ENCODE measurements at regions not wholly inside any gene's neighbourhood (a gene's known extent, or its start where the extent isn't known, plus 50 kb on each side); places are given as distances from the start of the nearest gene placed in this dataset.

DNA sequence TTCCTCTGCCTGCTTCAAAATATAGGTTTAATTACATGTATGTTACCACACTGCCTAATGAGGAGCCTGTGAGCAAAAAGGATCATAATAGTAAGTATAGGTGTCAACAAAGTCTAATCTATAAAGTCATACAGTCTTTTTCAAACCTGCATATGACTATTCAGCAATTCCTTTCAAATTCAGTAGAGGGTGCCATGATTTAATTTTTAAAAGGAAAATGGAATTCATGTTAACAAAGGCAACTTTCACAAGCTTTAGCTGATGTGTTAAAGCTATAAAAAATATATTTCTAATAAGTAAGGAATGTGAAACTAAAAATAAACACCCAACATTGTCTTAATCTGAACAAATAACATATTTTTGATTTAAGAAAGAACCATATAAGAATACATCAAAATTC is 52.1 kb downstream of the MPP7 start:
- TF ChIP-seq, protein P1, sequence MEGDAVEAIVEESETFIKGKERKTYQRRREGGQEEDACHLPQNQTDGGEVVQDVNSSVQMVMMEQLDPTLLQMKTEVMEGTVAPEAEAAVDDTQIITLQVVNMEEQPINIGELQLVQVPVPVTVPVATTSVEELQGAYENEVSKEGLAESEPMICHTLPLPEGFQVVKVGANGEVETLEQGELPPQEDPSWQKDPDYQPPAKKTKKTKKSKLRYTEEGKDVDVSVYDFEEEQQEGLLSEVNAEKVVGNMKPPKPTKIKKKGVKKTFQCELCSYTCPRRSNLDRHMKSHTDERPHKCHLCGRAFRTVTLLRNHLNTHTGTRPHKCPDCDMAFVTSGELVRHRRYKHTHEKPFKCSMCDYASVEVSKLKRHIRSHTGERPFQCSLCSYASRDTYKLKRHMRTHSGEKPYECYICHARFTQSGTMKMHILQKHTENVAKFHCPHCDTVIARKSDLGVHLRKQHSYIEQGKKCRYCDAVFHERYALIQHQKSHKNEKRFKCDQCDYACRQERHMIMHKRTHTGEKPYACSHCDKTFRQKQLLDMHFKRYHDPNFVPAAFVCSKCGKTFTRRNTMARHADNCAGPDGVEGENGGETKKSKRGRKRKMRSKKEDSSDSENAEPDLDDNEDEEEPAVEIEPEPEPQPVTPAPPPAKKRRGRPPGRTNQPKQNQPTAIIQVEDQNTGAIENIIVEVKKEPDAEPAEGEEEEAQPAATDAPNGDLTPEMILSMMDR (IDR thresholded peaks at IDR 0.05), result peak in 2 of 3 donors; percentile 56 to 57
- TF ChIP-seq EP300 (IDR thresholded peaks at IDR 0.05), result no peak
- no peaks in the 10 kb centered on the region for H3K4me1 ChIP-seq (ENCODE audit: insufficient read depth)
- intact Hi-C loops (cut with DNase I), result loop anchor here (5.0 kb wide), 2 partner anchors 132 to 137 kb away; no protein-coding TSS in a partner anchor
- no peak overlapping the region for H3K27ac ChIP-seq
- H3K27me3 ChIP-seq, result no peaks in the 10 kb centered on the region
- H3K4me3 ChIP-seq, result no peak overlapping the region
- DNase-seq, result no peak
- H3K9me3 ChIP-seq, result no peaks in the 10 kb centered on the region
- no peaks in the 10 kb centered on the region for H3K36me3 ChIP-seq

DNA sequence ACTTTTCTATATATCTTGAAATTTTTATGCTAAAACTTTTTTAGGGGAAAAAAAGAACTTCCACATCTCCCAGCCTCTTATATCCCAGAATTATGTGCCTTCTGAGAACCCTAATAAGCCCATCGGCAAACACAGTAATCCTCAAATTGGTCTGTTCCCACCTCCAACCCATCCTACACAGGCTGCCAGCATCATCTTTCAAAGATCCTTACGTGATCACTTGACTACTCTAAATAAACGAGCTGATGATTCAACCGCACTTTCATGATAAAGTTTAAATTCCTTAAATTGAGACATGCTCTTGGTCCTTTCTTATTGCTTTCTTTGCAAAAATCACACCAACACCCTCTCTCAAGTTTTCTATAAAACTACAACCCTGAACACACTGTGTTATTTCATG is 52.5 kb downstream of the MPP7 start:
- no peak for TF ChIP-seq EP300 (IDR thresholded peaks at IDR 0.05)
- TF ChIP-seq POLR2A (IDR thresholded peaks at IDR 0.05), result no peak
- TF ChIP-seq, protein P1 (IDR thresholded peaks at IDR 0.05), result no peak
- H3K27ac ChIP-seq, result no peak overlapping the region

DNA sequence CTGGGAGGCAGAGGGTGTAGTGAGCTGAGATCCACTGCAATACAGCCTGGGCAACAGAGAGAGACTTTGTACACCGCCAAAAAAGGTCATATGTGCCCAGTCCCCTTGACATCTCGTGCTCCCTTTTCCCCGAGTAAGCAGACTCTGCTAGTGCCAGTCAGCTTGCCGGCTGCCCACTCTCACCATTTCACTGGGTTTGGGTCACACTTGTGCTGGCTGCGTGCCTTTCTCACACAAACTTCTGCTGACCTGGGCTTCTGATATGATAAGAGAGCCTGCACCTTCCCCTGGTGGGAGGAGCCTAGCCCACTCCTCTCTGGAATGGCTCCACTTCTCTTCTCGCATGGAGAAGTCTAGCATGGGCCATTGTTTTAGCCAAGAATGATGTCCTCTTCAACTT is 53.4 kb downstream of the MPP7 start:
- H3K4me3 ChIP-seq, result no peak overlapping the region
- H3K9me3 ChIP-seq, result no peaks in the 10 kb centered on the region
- H3K27me3 ChIP-seq, result no peaks in the 10 kb centered on the region
- H3K27ac ChIP-seq, result no peak overlapping the region
- no peaks in the 10 kb centered on the region for H3K4me1 ChIP-seq (ENCODE audit: insufficient read depth)
- WGBS, 3 donors, result 73 to 78% (median 74%) methylated on average over 6 of the region's 6 CpGs
- DNase-seq, result no peak
- intact Hi-C loops (cut with DNase I), result loop anchor here in 1 of 4 donors (5.0 to 10.0 kb wide), 2 partner anchors 65 to 128 kb away; no protein-coding TSS in a partner anchor
- TF ChIP-seq EP300 (IDR thresholded peaks at IDR 0.05), result no peak
- no peaks in the 10 kb centered on the region for H3K36me3 ChIP-seq

More for the DNA sequence above, 52.5 kb downstream of the MPP7 start:
- Histone ChIP-seq H3K27me3 (no peaks in the 10 kb centered on the region), H3K9me3 (no peaks in the 10 kb centered on the region), H3K4me1 (ENCODE audit: insufficient read depth) (no peaks in the 10 kb centered on the region), H3K4me3 (no peak overlapping the region), H3K36me3 (no peaks in the 10 kb centered on the region)
- DNase-seq, result no peak
- intact Hi-C loops (cut with DNase I), result loop anchor here (5.0 kb wide), 2 partner anchors 132 to 137 kb away; no protein-coding TSS in a partner anchor
- WGBS, 3 donors, result 34 to 50% (median 37%) methylated on average over 4 of the region's 4 CpGs

DNA sequence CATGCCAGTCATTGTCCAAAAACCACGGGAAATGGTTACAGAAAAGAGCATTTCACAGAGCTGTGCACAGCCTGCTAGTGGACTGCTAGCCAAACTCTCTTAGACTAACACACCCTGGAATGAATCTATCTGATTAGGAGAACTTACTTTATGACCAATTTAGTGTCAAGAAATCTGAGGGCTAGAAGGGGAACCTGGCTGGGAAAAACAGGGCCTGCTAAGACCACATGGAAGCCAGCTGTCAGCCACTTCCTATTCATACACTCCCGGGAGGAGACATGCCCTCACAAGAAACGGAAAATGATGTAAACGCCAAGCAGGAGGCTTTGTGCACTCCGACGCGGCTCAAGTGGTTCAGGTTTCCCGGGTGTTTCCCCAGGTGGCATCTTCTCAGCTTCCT is 54.8 kb downstream of the MPP7 start:
- WGBS, 3 donors, result 44 to 59% (median 54%) methylated on average over 8 of the region's 8 CpGs
- Histone ChIP-seq H3K4me1 (ENCODE audit: insufficient read depth) (no peaks in the 10 kb centered on the region), H3K9me3 (no peaks in the 10 kb centered on the region), H3K27me3 (no peaks in the 10 kb centered on the region), H3K4me3 (no peak overlapping the region), H3K36me3 (no peaks in the 10 kb centered on the region), H3K27ac (no peak overlapping the region)
- DNase-seq, result no peak
- intact Hi-C loops (cut with DNase I), result loop anchor here in 1 of 4 donors (5.0 to 10.0 kb wide), 2 partner anchors 63 to 129 kb away; no protein-coding TSS in a partner anchor
- TF ChIP-seq EP300 (IDR thresholded peaks at IDR 0.05) (no peak), POLR2A (IDR thresholded peaks at IDR 0.05) (no peak)
- TF ChIP-seq, protein P1 (IDR thresholded peaks at IDR 0.05), result no peak

DNA sequence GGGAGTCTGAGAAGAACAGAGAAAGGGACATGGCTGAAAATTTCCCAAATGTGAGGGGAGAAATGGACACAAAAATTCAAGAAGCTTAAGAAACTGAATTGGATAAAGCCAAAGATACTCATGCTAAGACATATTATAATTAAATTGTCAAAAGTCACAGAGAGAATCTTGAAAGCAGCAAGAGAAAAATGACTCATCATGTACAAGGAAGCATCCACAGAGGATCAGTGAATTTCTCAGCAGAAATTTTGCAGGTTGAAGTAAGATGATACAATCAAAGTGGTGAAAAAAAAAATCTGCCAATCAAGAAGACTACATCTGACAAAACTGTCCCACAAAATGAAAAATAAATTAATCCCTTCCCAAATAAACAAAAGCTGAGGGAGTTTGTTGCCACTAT is 56.8 kb downstream of the MPP7 start:
- no peak overlapping the region for H3K4me3 ChIP-seq
- no peaks in the 10 kb centered on the region for H3K36me3 ChIP-seq
- no peak for TF ChIP-seq POLR2A (IDR thresholded peaks at IDR 0.05)
- TF ChIP-seq, protein P1 (IDR thresholded peaks at IDR 0.05), result no peak
- TF ChIP-seq EP300 (IDR thresholded peaks at IDR 0.05), result no peak
- intact Hi-C loops (cut with DNase I), result loop anchor here in 1 of 4 donors (5.0 to 10.0 kb wide), 2 partner anchors 61 to 131 kb away; no protein-coding TSS in a partner anchor
- no peak for DNase-seq
- no peak overlapping the region for H3K27ac ChIP-seq
- H3K27me3 ChIP-seq, result no peaks in the 10 kb centered on the region
- H3K9me3 ChIP-seq, result no peaks in the 10 kb centered on the region
- no peaks in the 10 kb centered on the region for H3K4me1 ChIP-seq (ENCODE audit: insufficient read depth)
